Ishikawa (cell line): ENCODE measurements at regions not wholly inside any gene's neighbourhood (a gene's known extent, or its start where the extent isn't known, plus 50 kb on each side); places are given as distances from the start of the nearest gene placed in this dataset.

Experiments
- CEBPB ChIP-seq: IDR thresholded peaks from 2 replicates; pipeline ENCODE4 v1.6.1; 2012
- CREB1 ChIP-seq: IDR thresholded peaks from 2 replicates; pipeline ENCODE4 v1.6.1; 2012; ENCODE audit warnings: low read depth
- EGR1 ChIP-seq: IDR thresholded peaks from 2 replicates; pipeline ENCODE4 v1.6.1; 2012
- EP300 ChIP-seq: IDR thresholded peaks from 2 replicates; pipeline ENCODE4 v1.6.1; 2012; ENCODE audit warnings: borderline replicate concordance
- MAX ChIP-seq: IDR thresholded peaks from 2 replicates; pipeline ENCODE4 v1.6.1; 2012
- NFIC ChIP-seq: IDR thresholded peaks from 2 replicates; pipeline ENCODE4 v1.6.1; 2012
- TAF1 ChIP-seq: IDR thresholded peaks from 2 replicates; pipeline ENCODE4 v1.6.1; 2012; ENCODE audit warnings: low read depth, mild to moderate bottlenecking
- TCF12 ChIP-seq: IDR thresholded peaks from 2 replicates; pipeline ENCODE4 v1.6.1; 2012; ENCODE audit warnings: low read depth
- YY1 ChIP-seq: IDR thresholded peaks from 2 replicates; pipeline ENCODE4 v1.6.1; 2012; ENCODE audit warnings: low read depth
- ZBTB7A ChIP-seq: IDR thresholded peaks from 2 replicates; pipeline ENCODE4 v1.6.1; 2012; ENCODE audit warnings: low read depth

GRCh38 chr6:14422917-14423316, 305.3 kb downstream of the CD83 start:
- TF ChIP-seq TAF1 (no peak), ZBTB7A (no peak), CREB1 (no peak), EGR1 (no peak), EP300 (no peak), CEBPB (no peak), YY1 (no peak), NFIC (no peak), TCF12 (no peak), MAX (no peak)
